ENCODE measurements at regions not wholly inside any gene's neighbourhood (a gene's known extent, or its start where the extent isn't known, plus 50 kb on each side); places are given as distances from the start of the nearest gene placed in this dataset.

DNA sequence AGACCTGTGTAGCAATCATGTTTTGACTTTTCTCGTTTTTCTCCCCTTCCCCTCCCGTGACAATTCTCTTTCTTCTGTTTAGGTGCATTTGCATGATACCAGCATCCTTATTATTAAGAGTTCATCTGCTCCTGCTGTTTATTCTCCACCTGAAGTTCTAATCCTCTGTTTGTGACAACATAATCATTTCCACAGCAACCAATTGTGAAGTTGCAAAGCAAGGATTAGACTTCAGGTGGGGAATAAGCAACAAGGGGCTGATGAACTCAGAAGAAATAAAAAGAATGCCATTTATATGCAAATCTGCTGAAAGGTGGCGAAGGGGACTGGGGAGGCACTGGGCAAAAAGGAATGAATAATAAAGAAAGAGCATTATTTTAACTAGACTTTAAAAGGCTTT is 124.8 kb upstream of the LINC00305 start:
- ChIA-PET CTCF (no interaction called here), POLR2A (ENCODE audit: unreplicated experiment) (no interaction called here)
- H3K4me1 ChIP-seq (replicated peaks; ENCODE audit: insufficient read depth), result no peaks in the 10 kb centered on the region
- H3K27ac ChIP-seq, result no peak overlapping the region
- H3K79me2 ChIP-seq (ENCODE audit: low read depth), result no peaks in the 10 kb centered on the region
- no peaks in the 10 kb centered on the region for H3F3A ChIP-seq (ENCODE audit: insufficient read depth, low read depth)
- no peaks in the 10 kb centered on the region for H3K36me3 ChIP-seq (ENCODE audit: low read depth)
- no TSS peak for BruUV-seq (replicated peaks)
- no peaks in the 10 kb centered on the region for H4K20me1 ChIP-seq (ENCODE audit: insufficient read depth)
- DNase-seq, result no peak
- no peak overlapping the region for H2AFZ ChIP-seq
- no peak for TF ChIP-seq EZH2 (IDR thresholded peaks at IDR 0.05; ENCODE audit: low read depth)
- TF ChIP-seq, protein P1, sequence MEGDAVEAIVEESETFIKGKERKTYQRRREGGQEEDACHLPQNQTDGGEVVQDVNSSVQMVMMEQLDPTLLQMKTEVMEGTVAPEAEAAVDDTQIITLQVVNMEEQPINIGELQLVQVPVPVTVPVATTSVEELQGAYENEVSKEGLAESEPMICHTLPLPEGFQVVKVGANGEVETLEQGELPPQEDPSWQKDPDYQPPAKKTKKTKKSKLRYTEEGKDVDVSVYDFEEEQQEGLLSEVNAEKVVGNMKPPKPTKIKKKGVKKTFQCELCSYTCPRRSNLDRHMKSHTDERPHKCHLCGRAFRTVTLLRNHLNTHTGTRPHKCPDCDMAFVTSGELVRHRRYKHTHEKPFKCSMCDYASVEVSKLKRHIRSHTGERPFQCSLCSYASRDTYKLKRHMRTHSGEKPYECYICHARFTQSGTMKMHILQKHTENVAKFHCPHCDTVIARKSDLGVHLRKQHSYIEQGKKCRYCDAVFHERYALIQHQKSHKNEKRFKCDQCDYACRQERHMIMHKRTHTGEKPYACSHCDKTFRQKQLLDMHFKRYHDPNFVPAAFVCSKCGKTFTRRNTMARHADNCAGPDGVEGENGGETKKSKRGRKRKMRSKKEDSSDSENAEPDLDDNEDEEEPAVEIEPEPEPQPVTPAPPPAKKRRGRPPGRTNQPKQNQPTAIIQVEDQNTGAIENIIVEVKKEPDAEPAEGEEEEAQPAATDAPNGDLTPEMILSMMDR (conservative IDR thresholded peaks at IDR 0.05), result no peak
- no peak overlapping the region for H3K4me3 ChIP-seq
- intact Hi-C loops (cut with micrococcal nuclease; ENCODE audit: unreplicated experiment), result no loop called here
- H3K4me2 ChIP-seq, result no peak overlapping the region
- H3K9me2 ChIP-seq (ENCODE audit: insufficient read depth), result no peaks in the 10 kb centered on the region
- H3K9me3 ChIP-seq (ENCODE audit: insufficient read depth, low read depth), result no peaks in the 10 kb centered on the region
- no peaks in the 10 kb centered on the region for H3K27me3 ChIP-seq (ENCODE audit: insufficient read depth, low read depth)

DNA sequence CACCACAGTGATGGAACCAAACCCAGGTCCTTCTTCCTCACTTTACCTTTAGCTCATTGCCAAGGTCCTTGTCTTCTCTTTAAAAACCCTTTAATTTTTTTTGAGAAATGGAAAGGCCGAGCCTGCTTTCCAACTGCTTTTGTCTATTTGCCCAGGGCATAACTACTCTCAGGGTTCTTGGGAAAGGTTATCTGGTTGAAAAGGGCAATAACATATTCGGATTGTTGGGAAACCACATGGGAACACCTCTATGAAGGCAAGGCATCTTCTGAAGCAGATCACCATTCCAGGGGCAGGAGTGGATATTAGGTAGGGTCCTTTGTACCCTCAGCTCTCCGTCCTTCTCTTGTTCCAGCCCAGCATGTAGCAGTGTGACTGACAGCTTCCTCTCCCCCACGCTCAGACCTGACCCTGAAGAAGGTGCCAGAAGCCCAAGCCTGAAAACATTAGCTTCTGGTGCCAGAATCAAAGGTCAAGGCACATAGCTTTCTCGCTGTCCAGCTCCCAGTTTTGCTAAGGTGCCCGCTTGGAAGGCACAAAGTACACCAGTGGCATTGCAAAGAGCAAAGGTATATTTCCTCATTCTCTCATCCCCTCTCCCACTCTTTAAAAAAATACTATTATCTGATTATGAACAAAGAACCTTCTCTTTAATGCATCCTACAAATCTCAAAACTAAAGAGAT is 123.2 kb upstream of the LINC00305 start:
- Histone ChIP-seq H3K27ac (no peak overlapping the region), H3K36me3 (ENCODE audit: low read depth) (no peaks in the 10 kb centered on the region), H2AFZ (no peak overlapping the region), H3F3A (ENCODE audit: insufficient read depth, low read depth) (no peaks in the 10 kb centered on the region), H3K79me2 (ENCODE audit: low read depth) (no peaks in the 10 kb centered on the region), H3K4me3 (no peak overlapping the region), H3K9me2 (ENCODE audit: insufficient read depth) (no peaks in the 10 kb centered on the region), H3K27me3 (ENCODE audit: insufficient read depth, low read depth) (no peaks in the 10 kb centered on the region), H4K20me1 (ENCODE audit: insufficient read depth) (no peaks in the 10 kb centered on the region), H3K4me2 (no peak overlapping the region), H3K9me3 (ENCODE audit: insufficient read depth, low read depth) (no peaks in the 10 kb centered on the region), H3K4me1 (replicated peaks; ENCODE audit: insufficient read depth) (no peaks in the 10 kb centered on the region)
- intact Hi-C loops (cut with micrococcal nuclease; ENCODE audit: unreplicated experiment), result no loop called here
- no TSS peak for BruUV-seq (replicated peaks)
- POLR2A ChIA-PET (ENCODE audit: unreplicated experiment), result no interaction called here
- TF ChIP-seq, protein P1 (conservative IDR thresholded peaks at IDR 0.05), result no peak
- TF ChIP-seq EZH2 (IDR thresholded peaks at IDR 0.05; ENCODE audit: low read depth), result no peak
- no peak for DNase-seq
- CTCF ChIA-PET, result no interaction called here

DNA sequence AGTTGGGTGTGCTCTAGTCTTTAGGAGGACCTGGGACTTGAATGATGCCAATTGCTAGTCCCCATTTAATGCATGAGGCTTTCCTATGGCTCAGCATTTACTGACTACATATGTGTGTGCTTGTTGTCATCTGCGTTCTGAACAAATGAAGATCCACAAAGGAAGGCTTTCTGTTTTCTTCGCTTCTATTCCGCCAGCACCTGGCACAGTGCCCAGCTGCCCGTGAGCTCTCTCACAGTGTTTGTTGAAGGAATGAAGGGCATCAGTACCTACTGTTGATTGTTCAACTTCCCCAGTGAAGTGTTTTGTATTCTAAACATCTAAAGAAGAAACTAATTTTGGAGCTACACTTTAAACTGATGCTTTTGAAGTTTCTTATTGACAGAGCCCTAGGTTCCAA is 122.4 kb upstream of the LINC00305 start:
- no peak for DNase-seq
- BruUV-seq (replicated peaks), result no TSS peak
- Histone ChIP-seq H3K9me3 (ENCODE audit: insufficient read depth, low read depth) (no peaks in the 10 kb centered on the region), H3K36me3 (ENCODE audit: low read depth) (no peaks in the 10 kb centered on the region), H3K79me2 (ENCODE audit: low read depth) (no peaks in the 10 kb centered on the region), H3K27me3 (ENCODE audit: insufficient read depth, low read depth) (no peaks in the 10 kb centered on the region), H4K20me1 (ENCODE audit: insufficient read depth) (no peaks in the 10 kb centered on the region), H3K27ac (no peak overlapping the region), H3K4me2 (no peak overlapping the region), H3F3A (ENCODE audit: insufficient read depth, low read depth) (no peaks in the 10 kb centered on the region), H3K4me1 (replicated peaks; ENCODE audit: insufficient read depth) (no peaks in the 10 kb centered on the region), H3K4me3 (no peak overlapping the region), H3K9me2 (ENCODE audit: insufficient read depth) (no peaks in the 10 kb centered on the region), H2AFZ (no peak overlapping the region)
- ChIA-PET POLR2A (ENCODE audit: unreplicated experiment) (no interaction called here), CTCF (no interaction called here)
- intact Hi-C loops (cut with micrococcal nuclease; ENCODE audit: unreplicated experiment), result no loop called here
- TF ChIP-seq, protein P1 (conservative IDR thresholded peaks at IDR 0.05), result no peak
- TF ChIP-seq EZH2 (IDR thresholded peaks at IDR 0.05; ENCODE audit: low read depth), result no peak

Data from PC-9 (cell line).